ENCODE measurements at regions not wholly inside any gene's neighbourhood (a gene's known extent, or its start where the extent isn't known, plus 50 kb on each side); places are given as distances from the start of the nearest gene placed in this dataset.

DNA sequence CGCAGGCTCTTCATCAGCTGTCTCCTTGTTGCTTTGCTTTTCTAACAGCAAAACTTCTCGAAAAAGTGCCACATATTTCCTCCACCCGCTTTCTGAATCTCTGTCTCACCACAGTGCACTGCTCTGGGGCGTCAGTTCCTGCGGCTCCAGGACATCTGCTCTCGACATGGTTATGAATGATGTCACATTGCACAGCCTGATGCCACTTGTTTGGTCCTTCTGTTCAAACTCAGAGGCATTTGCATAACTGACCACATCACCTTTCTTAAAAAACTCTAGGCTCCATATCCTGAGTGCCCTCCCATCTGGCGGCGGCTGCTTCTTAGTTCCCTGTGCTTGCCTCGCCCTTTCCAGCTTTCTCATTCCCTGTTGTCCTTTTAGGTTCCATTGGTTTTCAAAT is 469.3 kb upstream of the COBL start:
- H3K79me2 ChIP-seq (ENCODE audit: insufficient read depth, low read length) = no peaks in the 10 kb centered on the region
- H3K9me2 ChIP-seq (ENCODE audit: low read depth, low read length) = no peaks in the 10 kb centered on the region
- H3F3A ChIP-seq (ENCODE audit: insufficient read depth, low read length) = peaks cover 11% of the 10 kb centered on the region; the same call in 1 of the 2 replicates
- H3K4me1 ChIP-seq (ENCODE audit: insufficient read depth, low read length, severe bottlenecking) = peaks cover 49% of the 10 kb centered on the region
- TF ChIP-seq, protein P1, sequence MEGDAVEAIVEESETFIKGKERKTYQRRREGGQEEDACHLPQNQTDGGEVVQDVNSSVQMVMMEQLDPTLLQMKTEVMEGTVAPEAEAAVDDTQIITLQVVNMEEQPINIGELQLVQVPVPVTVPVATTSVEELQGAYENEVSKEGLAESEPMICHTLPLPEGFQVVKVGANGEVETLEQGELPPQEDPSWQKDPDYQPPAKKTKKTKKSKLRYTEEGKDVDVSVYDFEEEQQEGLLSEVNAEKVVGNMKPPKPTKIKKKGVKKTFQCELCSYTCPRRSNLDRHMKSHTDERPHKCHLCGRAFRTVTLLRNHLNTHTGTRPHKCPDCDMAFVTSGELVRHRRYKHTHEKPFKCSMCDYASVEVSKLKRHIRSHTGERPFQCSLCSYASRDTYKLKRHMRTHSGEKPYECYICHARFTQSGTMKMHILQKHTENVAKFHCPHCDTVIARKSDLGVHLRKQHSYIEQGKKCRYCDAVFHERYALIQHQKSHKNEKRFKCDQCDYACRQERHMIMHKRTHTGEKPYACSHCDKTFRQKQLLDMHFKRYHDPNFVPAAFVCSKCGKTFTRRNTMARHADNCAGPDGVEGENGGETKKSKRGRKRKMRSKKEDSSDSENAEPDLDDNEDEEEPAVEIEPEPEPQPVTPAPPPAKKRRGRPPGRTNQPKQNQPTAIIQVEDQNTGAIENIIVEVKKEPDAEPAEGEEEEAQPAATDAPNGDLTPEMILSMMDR (IDR thresholded peaks at IDR 0.05; ENCODE audit: low read length) = no peak
- no peak for TF ChIP-seq EZH2 (IDR thresholded peaks at IDR 0.05; ENCODE audit: borderline replicate concordance, low read length)
- H3K9me3 ChIP-seq (ENCODE audit: low read length) = peaks cover 8% of the 10 kb centered on the region
- no peaks in the 10 kb centered on the region for H3K36me3 ChIP-seq (ENCODE audit: insufficient read depth, low read length)
- H3K9ac ChIP-seq (ENCODE audit: low read length) = peak overlapping the region; percentile 34; the same call in 1 of the 2 replicates
- no peaks in the 10 kb centered on the region for H3K27me3 ChIP-seq (ENCODE audit: insufficient read depth, low read length)
- no peaks in the 10 kb centered on the region for H4K20me1 ChIP-seq (ENCODE audit: insufficient read depth, low read length)
- H3K4me2 ChIP-seq (ENCODE audit: low read length) = peak overlapping the region; percentile 61
- H3K27ac ChIP-seq (ENCODE audit: low read depth, low read length, poor library complexity, severe bottlenecking) = peak overlapping the region; percentile 96
- H2AFZ ChIP-seq (ENCODE audit: low read length) = peak overlapping the region; percentile 85
- H3K4me3 ChIP-seq (ENCODE audit: low read depth, low read length, poor library complexity, severe bottlenecking) = peak overlapping the region; percentile 27

GRCh38 chr7:51785171-51785570 is 468.6 kb upstream of the COBL start:
- H3K9me3 ChIP-seq (ENCODE audit: low read length) = peaks cover 8% of the 10 kb centered on the region
- H3K27ac ChIP-seq (ENCODE audit: low read depth, low read length, poor library complexity, severe bottlenecking) = peak overlapping the region; percentile 96
- peaks cover 11% of the 10 kb centered on the region; the same call in 1 of the 2 replicates for H3F3A ChIP-seq (ENCODE audit: insufficient read depth, low read length)
- peak overlapping the region; percentile 61 for H3K4me2 ChIP-seq (ENCODE audit: low read length)
- no peaks in the 10 kb centered on the region for H3K79me2 ChIP-seq (ENCODE audit: insufficient read depth, low read length)
- 0 out of 2 replicates have a peak overlapping the region, but pooled peaks have one; percentile 20 for H2AFZ ChIP-seq (ENCODE audit: low read length)
- no peaks in the 10 kb centered on the region for H3K36me3 ChIP-seq (ENCODE audit: insufficient read depth, low read length)
- peak overlapping the region; percentile 27 for H3K4me3 ChIP-seq (ENCODE audit: low read depth, low read length, poor library complexity, severe bottlenecking)
- no peaks in the 10 kb centered on the region for H4K20me1 ChIP-seq (ENCODE audit: insufficient read depth, low read length)
- H3K9ac ChIP-seq (ENCODE audit: low read length) = peak overlapping the region; percentile 34; the same call in 1 of the 2 replicates
- no peaks in the 10 kb centered on the region for H3K27me3 ChIP-seq (ENCODE audit: insufficient read depth, low read length)
- H3K9me2 ChIP-seq (ENCODE audit: low read depth, low read length) = no peaks in the 10 kb centered on the region
- peaks cover 48% of the 10 kb centered on the region for H3K4me1 ChIP-seq (ENCODE audit: insufficient read depth, low read length, severe bottlenecking)
- no peak for TF ChIP-seq EZH2 (IDR thresholded peaks at IDR 0.05; ENCODE audit: borderline replicate concordance, low read length)
- TF ChIP-seq, protein P1 (IDR thresholded peaks at IDR 0.05; ENCODE audit: low read length) = no peak

DNA sequence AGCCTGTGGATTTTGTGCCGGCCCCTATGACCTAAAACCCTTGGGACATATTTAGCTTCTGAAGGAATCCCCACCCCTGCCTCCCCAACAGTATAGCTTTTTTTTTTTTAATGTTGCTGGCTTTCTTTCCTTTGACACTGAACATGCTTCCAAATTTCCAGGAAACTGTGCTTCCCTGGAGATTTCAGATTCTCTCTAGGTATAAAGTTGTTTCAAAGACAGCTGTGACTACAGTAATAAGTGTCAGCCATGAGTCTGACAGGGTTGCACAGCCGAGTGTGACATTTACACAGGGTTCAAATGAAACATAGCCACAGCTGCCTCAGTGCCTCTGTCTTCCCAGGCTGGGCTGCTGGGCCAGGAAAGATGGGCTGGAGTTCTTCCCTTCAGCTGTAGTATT is 466.6 kb upstream of the COBL start:
- no peaks in the 10 kb centered on the region for H4K20me1 ChIP-seq (ENCODE audit: insufficient read depth, low read length)
- H3K4me1 ChIP-seq (ENCODE audit: insufficient read depth, low read length, severe bottlenecking) = peaks cover 47% of the 10 kb centered on the region
- TF ChIP-seq, protein P1 (IDR thresholded peaks at IDR 0.05; ENCODE audit: low read length) = no peak
- no peak for TF ChIP-seq EZH2 (IDR thresholded peaks at IDR 0.05; ENCODE audit: borderline replicate concordance, low read length)
- no peaks in the 10 kb centered on the region for H3K79me2 ChIP-seq (ENCODE audit: insufficient read depth, low read length)
- no peaks in the 10 kb centered on the region for H3K27me3 ChIP-seq (ENCODE audit: insufficient read depth, low read length)
- peaks cover 8% of the 10 kb centered on the region for H3K9me3 ChIP-seq (ENCODE audit: low read length)
- H3K36me3 ChIP-seq (ENCODE audit: insufficient read depth, low read length) = no peaks in the 10 kb centered on the region
- H3F3A ChIP-seq (ENCODE audit: insufficient read depth, low read length) = peaks cover 11% of the 10 kb centered on the region; the same call in 1 of the 2 replicates
- H2AFZ ChIP-seq (ENCODE audit: low read length) = no peak overlapping the region
- no peak overlapping the region for H3K9ac ChIP-seq (ENCODE audit: low read length)
- no peak overlapping the region; the same call in 1 of the 2 replicates for H3K4me2 ChIP-seq (ENCODE audit: low read length)
- no peaks in the 10 kb centered on the region for H3K9me2 ChIP-seq (ENCODE audit: low read depth, low read length)
- peak overlapping the region; percentile 96 for H3K27ac ChIP-seq (ENCODE audit: low read depth, low read length, poor library complexity, severe bottlenecking)
- H3K4me3 ChIP-seq (ENCODE audit: low read depth, low read length, poor library complexity, severe bottlenecking) = no peak overlapping the region

Measured in OCI-LY1 (cell line).